Nephron (organoid): ENCODE measurements at regions not wholly inside any gene's neighbourhood (a gene's known extent, or its start where the extent isn't known, plus 50 kb on each side); places are given as distances from the start of the nearest gene placed in this dataset.

ENCODE experiments used
- H3K27ac Mint-ChIP-seq, 3 experiments: 2 replicates each; pipeline ENCODE4 v1.8.0; 2020; ENCODE audit warnings: mixed read lengths in 3 of 3, mild to moderate bottlenecking in 2 of 3, moderate library complexity in 1 of 3
- H3K27me3 Mint-ChIP-seq: 2 replicates; pipeline ENCODE4 v1.8.0; 2021; ENCODE audit warnings: low read depth, mild to moderate bottlenecking, moderate library complexity, mixed read lengths
- H3K36me3 Mint-ChIP-seq: 2 replicates; pipeline ENCODE4 v1.8.0; 2020; ENCODE audit warnings: low read depth, mixed read lengths
- H3K4me1 Mint-ChIP-seq: 2 replicates; pipeline ENCODE4 v1.8.0; 2020; ENCODE audit warnings: mixed read lengths
- H3K4me3 Mint-ChIP-seq, 3 experiments: 2 replicates each; pipeline ENCODE4 v1.8.0; 2020; ENCODE audit warnings: mild to moderate bottlenecking in 3 of 3, mixed read lengths in 3 of 3, moderate library complexity in 2 of 3
- H3K9me3 Mint-ChIP-seq: 2 replicates; pipeline ENCODE4 v1.8.0; 2020; ENCODE audit warnings: mixed read lengths
- CTCF ChIP-seq, 3 experiments: fragments of 200-600 bp; sonication (generic); IDR thresholded peaks; one replicate each; pipeline ENCODE4 v1.5.0; 2021; ENCODE audit warnings: antibody characterized with exemption in 3 of 3; ENCODE audit not compliant: unreplicated experiment in 3 of 3

- no peak overlapping the region for H3K27ac Mint-ChIP-seq
- H3K27me3 Mint-ChIP-seq: no peaks in the 10 kb centered on the region
- H3K4me1 Mint-ChIP-seq: peaks cover under 1% of the 10 kb centered on the region
Measured at GRCh38 chr17:53330756-53331155, 492.0 kb upstream of the KIF2B start.

GRCh38 chr17:53321651-53322050 lies 501.1 kb upstream of the KIF2B start:
- Mint-ChIP-seq H3K27ac (no peak overlapping the region), H3K4me3 (no peak overlapping the region), H3K36me3 (no peaks in the 10 kb centered on the region), H3K4me1 (peaks cover 17% of the 10 kb centered on the region), H3K9me3 (peaks cover 7% of the 10 kb centered on the region), H3K27me3 (no peaks in the 10 kb centered on the region)
- no peak for TF ChIP-seq CTCF (IDR thresholded peaks at IDR 0.05; ENCODE audit: unreplicated experiment in 3 of 3)

More at GRCh38 chr17:53330756-53331155, 492.0 kb upstream of the KIF2B start:
- TF ChIP-seq CTCF (IDR thresholded peaks at IDR 0.05; ENCODE audit: unreplicated experiment in 3 of 3): no peak
- H3K4me3 Mint-ChIP-seq: no peak overlapping the region
- no peaks in the 10 kb centered on the region for H3K9me3 Mint-ChIP-seq
- no peaks in the 10 kb centered on the region for H3K36me3 Mint-ChIP-seq

- Mint-ChIP-seq H3K4me1 (peaks cover 11% of the 10 kb centered on the region), H3K27ac (no peak overlapping the region), H3K36me3 (no peaks in the 10 kb centered on the region), H3K4me3 (no peak overlapping the region), H3K27me3 (no peaks in the 10 kb centered on the region), H3K9me3 (peaks cover 11% of the 10 kb centered on the region)
- no peak for TF ChIP-seq CTCF (IDR thresholded peaks at IDR 0.05; ENCODE audit: unreplicated experiment in 3 of 3)
Measured at GRCh38 chr17:53319947-53320346, 502.8 kb upstream of the KIF2B start.

- H3K36me3 Mint-ChIP-seq: no peaks in the 10 kb centered on the region
- no peak overlapping the region for H3K4me3 Mint-ChIP-seq
- no peaks in the 10 kb centered on the region for H3K4me1 Mint-ChIP-seq
- H3K27ac Mint-ChIP-seq: no peak overlapping the region
- peaks cover 11% of the 10 kb centered on the region for H3K9me3 Mint-ChIP-seq
- TF ChIP-seq CTCF (IDR thresholded peaks at IDR 0.05; ENCODE audit: unreplicated experiment in 3 of 3): no peak
- no peaks in the 10 kb centered on the region for H3K27me3 Mint-ChIP-seq
Measured at GRCh38 chr17:53316988-53317387, 505.7 kb upstream of the KIF2B start.

- H3K9me3 Mint-ChIP-seq: peaks cover 11% of the 10 kb centered on the region
- no peak overlapping the region for H3K27ac Mint-ChIP-seq
- H3K36me3 Mint-ChIP-seq: no peaks in the 10 kb centered on the region
- H3K27me3 Mint-ChIP-seq: no peaks in the 10 kb centered on the region
- H3K4me1 Mint-ChIP-seq: no peaks in the 10 kb centered on the region
- H3K4me3 Mint-ChIP-seq: no peak overlapping the region
- TF ChIP-seq CTCF (IDR thresholded peaks at IDR 0.05; ENCODE audit: unreplicated experiment in 3 of 3): no peak
Measured at GRCh38 chr17:53316073-53316472, 506.7 kb upstream of the KIF2B start.

- H3K4me1 Mint-ChIP-seq: no peaks in the 10 kb centered on the region
- H3K27me3 Mint-ChIP-seq: no peaks in the 10 kb centered on the region
- TF ChIP-seq CTCF (IDR thresholded peaks at IDR 0.05; ENCODE audit: unreplicated experiment in 3 of 3): no peak
- H3K9me3 Mint-ChIP-seq: peaks cover 16% of the 10 kb centered on the region
- no peaks in the 10 kb centered on the region for H3K36me3 Mint-ChIP-seq
- H3K4me3 Mint-ChIP-seq: no peak overlapping the region
- H3K27ac Mint-ChIP-seq: no peak overlapping the region
Measured at GRCh38 chr17:53314521-53314920, 508.2 kb upstream of the KIF2B start.
